K562 (cell line): ENCODE measurements at regions not wholly inside any gene's neighbourhood (a gene's known extent, or its start where the extent isn't known, plus 50 kb on each side); places are given as distances from the start of the nearest gene placed in this dataset.
A peak's percentile ranks its signal among the peaks of the same experiment; 100 is the strongest.

Experiments used
- ATAC-seq: fragments of 200-7000 bp; cut with Tn5 transposase; 3 replicates; pipeline ENCODE4 v1.9.1; 2020; ENCODE audit warnings: moderate library complexity
- BruUV-seq: library from RNA; stranded (reverse); fragments of 400-500 nt; replicated peaks from 2 replicates; lab custom pipeline; 2021; lab: Mats Ljungman, UMichigan
- CTCF ChIA-PET: fragments of 300-600 bp; formaldehyde crosslinking; extraction: SDS; loops from one replicate; lab custom pipeline; 2021; ENCODE audit warnings: low intra/inter-chr PET ratio; lab: Yijun Ruan, JAX
- POLR2A ChIA-PET: fragments of 300-600, 350-650 bp; sonication (Branson Sonifier 250); formaldehyde crosslinking; extraction: SDS; loops from one replicate; lab custom pipeline; 2021; ENCODE audit warnings: antibody characterized with exemption, inconsistent platforms; lab: Yijun Ruan, JAX
- DNase-seq, 4 experiments: peaks; one replicate each; pipeline versions ENCODE4 v3.0.0 to v3.0.0-alpha.2; 2011 to 2018; ENCODE audit warnings: low spot score in 3 of 4, mixed read lengths in 3 of 4; ENCODE audit errors: extremely low read depth in 1 of 4
- FAIRE-seq: peaks from 2 replicates; lab custom pipeline; 2011; peaks lifted over from hg19 to GRCh38; lab: Jason Lieb, UNC
- H2AFZ ChIP-seq: 2 replicates; pipeline ENCODE4 v1.6.0; 2011; ENCODE audit warnings: low read depth, low read length, control low read depth, inconsistent platforms
- H3K27ac ChIP-seq: fragments of 200-600 bp; 3 replicates; pipeline ENCODE4 v1.8.0; 2011; ENCODE audit warnings: low read depth, mild to moderate bottlenecking, control low read depth, inconsistent platforms, low read length, moderate library complexity, mixed read lengths; ENCODE audit errors: extremely low read depth
- H3K27me3 ChIP-seq, 2 experiments: fragments of 300-600 bp in 1 of 2; 2 replicates in 1 of 2; 3 replicates in 1 of 2; pipeline versions ENCODE4 v1.6.0 to v1.8.0; 2011; ENCODE audit warnings: inconsistent platforms in 2 of 2, low read length in 2 of 2, mild to moderate bottlenecking in 1 of 2, mixed read lengths in 1 of 2, moderate library complexity in 1 of 2; ENCODE audit not compliant: control insufficient read depth in 2 of 2, insufficient read depth in 2 of 2
- H3K36me3 ChIP-seq: fragments of 300-600 bp; 3 replicates; pipeline ENCODE4 v1.8.0; 2011; ENCODE audit warnings: mild to moderate bottlenecking, low read length, inconsistent platforms; ENCODE audit not compliant: control insufficient read depth, insufficient read depth
- H3K4me1 ChIP-seq, 2 experiments: fragments of 200-600 bp in 1 of 2; replicated peaks in 1 of 2; 2 replicates in 1 of 2; 3 replicates in 1 of 2; pipeline versions ENCODE4 v1.5.1 to v1.8.0; 2011; ENCODE audit warnings: inconsistent platforms in 2 of 2, low read length in 2 of 2, mild to moderate bottlenecking in 1 of 2, mixed read lengths in 1 of 2, moderate library complexity in 1 of 2; ENCODE audit not compliant: control insufficient read depth in 2 of 2, insufficient read depth in 2 of 2
- H3K4me2 ChIP-seq: 2 replicates; pipeline ENCODE4 v1.6.1; 2011; ENCODE audit warnings: low read length, control low read depth, inconsistent platforms, mixed read lengths; ENCODE audit not compliant: insufficient read depth
- H3K4me3 ChIP-seq: fragments of 200-600 bp; sonication (generic), shearing (Covaris generic); 2 replicates; pipeline ENCODE4 v1.5.1; 2016; ENCODE audit warnings: control low read depth, inconsistent platforms
- H3K79me2 ChIP-seq: fragments of 200-600 bp; 3 replicates; pipeline ENCODE4 v1.8.0; 2011; ENCODE audit warnings: low read length, inconsistent platforms; ENCODE audit not compliant: control insufficient read depth, insufficient read depth
- H3K9ac ChIP-seq, 2 experiments: 2 replicates each; pipeline versions ENCODE4 v1.6.0 to v1.6.1; 2011; ENCODE audit warnings: low read depth in 2 of 2, low read length in 2 of 2, control low read depth in 1 of 2, inconsistent platforms in 1 of 2, mild to moderate bottlenecking in 1 of 2, mixed read lengths in 1 of 2; ENCODE audit not compliant: insufficient read depth in 1 of 2
- H3K9me1 ChIP-seq: one replicate; pipeline ENCODE4 v1.6.0; 2011; ENCODE audit warnings: inconsistent platforms, mild to moderate bottlenecking, low read length, moderate library complexity; ENCODE audit not compliant: control insufficient read depth, insufficient read depth
- H3K9me3 ChIP-seq: replicated peaks from 2 replicates; pipeline ENCODE4 v1.5.1; 2011; ENCODE audit warnings: low read depth, low read length, inconsistent platforms; ENCODE audit not compliant: control insufficient read depth, insufficient read depth
- H4K20me1 ChIP-seq: replicated peaks from 2 replicates; pipeline ENCODE4 v1.6.1; 2011; ENCODE audit warnings: low read length, inconsistent platforms, mixed read lengths; ENCODE audit not compliant: control insufficient read depth, insufficient read depth
- BACH1 ChIP-seq: fragments of 200-800 bp; sonication (Bioruptor generic); IDR thresholded peaks from 2 replicates; pipeline ENCODE4 v1.6.1; 2016; ENCODE audit warnings: missing genetic modification characterization, missing compliant biosample characterization
- HIVEP1 ChIP-seq: fragments of 250-450 bp; sonication (Bioruptor Pico); IDR thresholded peaks from 2 replicates; pipeline ENCODE4 v1.4.0; 2020; ENCODE audit warnings: mild to moderate bottlenecking
- ILF3 ChIP-seq: fragments of 450-650 bp; IDR thresholded peaks from 2 replicates; pipeline ENCODE4 v1.6.1; 2018; ENCODE audit warnings: antibody characterized with exemption, mild to moderate bottlenecking, moderate library complexity, borderline replicate concordance
- RERE ChIP-seq: sonication (generic); formaldehyde crosslinking; IDR thresholded peaks from 2 replicates; pipeline ENCODE4 v1.8.0; 2023; ENCODE audit warnings: missing genetic modification reagents, mild to moderate bottlenecking, borderline replicate concordance
- SIN3A ChIP-seq, 2 experiments: fragments of 150-350 bp in 1 of 2; IDR thresholded peaks; 2 replicates each; pipeline ENCODE4 v1.6.1; 2011 to 2016; ENCODE audit warnings: borderline replicate concordance in 2 of 2, low read depth in 2 of 2, low read length in 2 of 2, mild to moderate bottlenecking in 2 of 2, moderate library complexity in 2 of 2; ENCODE audit not compliant: control insufficient read depth in 1 of 2
- ZBED1 ChIP-seq: IDR thresholded peaks from 2 replicates; pipeline ENCODE4 v1.6.1; 2014
- ZFP36 ChIP-seq: fragments of 150-350 bp; IDR thresholded peaks from 2 replicates; pipeline ENCODE4 v1.6.1; 2018; ENCODE audit warnings: low read length, low read depth; ENCODE audit not compliant: partially characterized antibody
- ZNF395 ChIP-seq: fragments of 200-800 bp; sonication (Bioruptor generic); IDR thresholded peaks from 2 replicates; pipeline ENCODE4 v1.6.1; 2017; ENCODE audit warnings: missing genetic modification characterization, missing compliant biosample characterization
- WGBS: fragments of 100-300 bp; shearing (Covaris generic); methylation state at CpG from one replicate; pipeline ENCODE4 v1.1.6; 2016; ENCODE audit warnings: low coverage, mixed read lengths; ENCODE audit not compliant: insufficient coverage; ENCODE audit errors: missing lambda C conversion rate; 5-methylcytosine and 5-hydroxymethylcytosine counted together
- in situ Hi-C: fragments of 300-500 bp; cut with MboI; formaldehyde crosslinking; loops from 4 replicates; pipeline ENCODE4 v1.15.0; 2018; ENCODE audit warnings: inconsistent platforms, mixed read lengths
- intact Hi-C: fragments of 100-400 bp; cut with micrococcal nuclease; formaldehyde crosslinking; loops from 2 replicates; pipeline ENCODE4 v1.14.2; 2022

- 0 out of 2 replicates have a peak, but pooled peaks have one; percentile 27 for TF ChIP-seq RERE (CRISPR knock-in tag)
Observed at GRCh38 chr12:124625867-124626675, 58.7 kb upstream of the NCOR2 start (continued).

GRCh38 chr12:124624823-124625222 lies 57.4 kb upstream of the NCOR2 start:
- peaks cover 0 to 14% of the 10 kb centered on the region in 2 experiments; a peak in 1 of 5 replicates for H3K27me3 ChIP-seq

More at GRCh38 chr12:124624823-124625222, 57.4 kb upstream of the NCOR2 start:
- Histone ChIP-seq H3K4me3 (no peak overlapping the region), H4K20me1 (no peaks in the 10 kb centered on the region), H3K9ac (no peak overlapping the region), H3K4me1 (peaks cover 8 to 21% of the 10 kb centered on the region in 2 experiments; a peak in 4 of 5 replicates), H3K9me3 (0 out of 2 replicates have a peak, but pooled peaks cover 3% of the 10 kb centered on the region), H3K27ac (no peak overlapping the region), H3K79me2 (no peaks in the 10 kb centered on the region), H3K36me3 (no peaks in the 10 kb centered on the region), H2AFZ (no peak overlapping the region), H3K9me1 (no peaks in the 10 kb centered on the region), H3K4me2 (no peak overlapping the region)
- DNase-seq (no peak), FAIRE-seq (no peak), ATAC-seq (no peak)
- CTCF ChIA-PET = no interaction called here
- in situ Hi-C loops (no loop called here), intact Hi-C loops (no loop called here)
- no TSS peak for BruUV-seq
- TF ChIP-seq ILF3 = no peak
- TF ChIP-seq ZFP36 = no peak
- TF ChIP-seq BACH1 (tag) = no peak
- TF ChIP-seq SIN3A (IDR thresholded peaks at IDR 0.05; ENCODE audit: borderline replicate concordance in 2 of 2, control insufficient read depth in 1 of 2, low read depth in 2 of 2, low read length in 2 of 2) = no peak
- TF ChIP-seq HIVEP1 (CRISPR knock-in tag) = no peak
- TF ChIP-seq ZNF395 (CRISPR knock-in tag) = no peak
- no peak for TF ChIP-seq ZBED1
- WGBS = 64% methylated on average over 7 of the region's 10 CpGs
- POLR2A ChIA-PET = interaction anchor here (0.7 kb wide), 1 partner anchor 16 kb away, joined by 4 read pairs; no protein-coding TSS in a partner anchor
